IMR-90 (cell line): ENCODE measurements at regions not wholly inside any gene's neighbourhood (a gene's known extent, or its start where the extent isn't known, plus 50 kb on each side); places are given as distances from the start of the nearest gene placed in this dataset.
A peak's percentile ranks its signal among the peaks of the same experiment; 100 is the strongest.

Source experiments
- ATAC-seq: fragments of 200-7000 bp; cut with Tn5 transposase; 2 replicates; pipeline ENCODE4 v1.9.1; 2020; ENCODE audit warnings: low read depth, mild to moderate bottlenecking, moderate library complexity
- BruUV-seq: library from RNA; stranded (reverse); fragments of 400-500 nt; replicated peaks from 2 replicates; lab custom pipeline; 2021; lab: Mats Ljungman, UMichigan
- CTCF ChIA-PET: fragments of 300-600 bp; formaldehyde crosslinking; extraction: SDS; loops from one replicate; lab custom pipeline; 2021; ENCODE audit warnings: antibody characterized with exemption; lab: Yijun Ruan, JAX
- POLR2A ChIA-PET: fragments of 300-600 bp; sonication (Branson Sonifier 250); formaldehyde crosslinking; loops from one replicate; lab custom pipeline; 2022; ENCODE audit warnings: antibody characterized with exemption; ENCODE audit not compliant: unreplicated experiment; lab: Charles Lee
- DNase-seq: peaks from one replicate; pipeline ENCODE4 v3.0.0; 2013
- H2AFZ ChIP-seq: replicated peaks from 2 replicates; pipeline ENCODE3; 2013; ENCODE audit warnings: low read length, mild to moderate bottlenecking; ENCODE audit not compliant: poor library complexity
- H2AK5ac ChIP-seq: 2 replicates; pipeline ENCODE4 v1.6.1; 2013; ENCODE audit warnings: low read depth, low read length, inconsistent platforms
- H2AK9ac ChIP-seq: replicated peaks from 2 replicates; pipeline ENCODE3; 2013; ENCODE audit warnings: mild to moderate bottlenecking, low read depth, low read length, moderate library complexity; ENCODE audit not compliant: poor library complexity
- H2BK120ac ChIP-seq: 2 replicates; pipeline ENCODE4 v1.6.1; 2013; ENCODE audit warnings: low read depth, low read length, inconsistent platforms
- H2BK15ac ChIP-seq: 3 replicates; pipeline ENCODE4 v1.6.1; 2013; ENCODE audit warnings: low read depth, low read length, inconsistent platforms
- H2BK20ac ChIP-seq: 2 replicates; pipeline ENCODE4 v1.6.1; 2013; ENCODE audit warnings: low read depth, mild to moderate bottlenecking, inconsistent platforms, low read length, moderate library complexity
- H2BK5ac ChIP-seq: 2 replicates; pipeline ENCODE4 v1.6.1; 2013; ENCODE audit warnings: mild to moderate bottlenecking, low read depth, low read length, inconsistent platforms; ENCODE audit not compliant: poor library complexity, severe bottlenecking
- H3K14ac ChIP-seq: replicated peaks from 2 replicates; pipeline ENCODE4 v1.6.1; 2013; ENCODE audit warnings: low read depth, low read length, inconsistent platforms
- H3K18ac ChIP-seq: 2 replicates; pipeline ENCODE4 v1.6.1; 2013; ENCODE audit warnings: low read depth, low read length, control low read depth
- H3K23ac ChIP-seq: 2 replicates; pipeline ENCODE4 v1.6.1; 2013; ENCODE audit warnings: low read depth, low read length, inconsistent platforms
- H3K27ac ChIP-seq: 2 replicates; pipeline ENCODE4 v1.5.1; 2013; ENCODE audit warnings: mild to moderate bottlenecking, control low read depth, low read length; ENCODE audit not compliant: insufficient read depth
- H3K27me3 ChIP-seq: 2 replicates; pipeline ENCODE4 v1.6.1; 2013; ENCODE audit warnings: low read length; ENCODE audit not compliant: control insufficient read depth, insufficient read depth
- H3K36me3 ChIP-seq: 2 replicates; pipeline ENCODE4 v1.6.1; 2013; ENCODE audit warnings: low read length, mixed read lengths; ENCODE audit not compliant: control insufficient read depth, insufficient read depth
- H3K4ac ChIP-seq: 2 replicates; pipeline ENCODE4 v1.6.1; 2013; ENCODE audit warnings: low read depth, low read length, inconsistent platforms
- H3K4me1 ChIP-seq: 2 replicates; pipeline ENCODE4 v1.6.1; 2013; ENCODE audit warnings: low read length, mixed read lengths; ENCODE audit not compliant: control insufficient read depth, insufficient read depth
- H3K4me2 ChIP-seq: 2 replicates; pipeline ENCODE4 v1.6.1; 2013; ENCODE audit warnings: low read depth, mild to moderate bottlenecking, control low read depth, low read length, moderate library complexity
- H3K4me3 ChIP-seq: 2 replicates; pipeline ENCODE4 v1.5.1; 2013; ENCODE audit warnings: low read depth, mild to moderate bottlenecking, control low read depth, low read length, moderate library complexity; ENCODE audit not compliant: insufficient read depth
- H3K56ac ChIP-seq: 2 replicates; pipeline ENCODE4 v1.6.1; 2013; ENCODE audit warnings: low read length, inconsistent platforms; ENCODE audit not compliant: insufficient read depth; ENCODE audit errors: extremely low read depth
- H3K79me1 ChIP-seq, 2 experiments: 2 replicates each; pipeline ENCODE4 v1.6.1; 2013; ENCODE audit warnings: low read length in 2 of 2, inconsistent platforms in 1 of 2, low read depth in 1 of 2
- H3K9ac ChIP-seq: 2 replicates; pipeline ENCODE4 v1.6.1; 2013; ENCODE audit warnings: low read depth, low read length, control low read depth
- H3K9me1 ChIP-seq: 2 replicates; pipeline ENCODE4 v1.6.1; 2013; ENCODE audit warnings: low read length, inconsistent platforms; ENCODE audit not compliant: insufficient read depth
- H3K9me3 ChIP-seq: 2 replicates; pipeline ENCODE4 v1.6.1; 2013; ENCODE audit warnings: low read length; ENCODE audit not compliant: control insufficient read depth, insufficient read depth
- H4K20me1 ChIP-seq: 2 replicates; pipeline ENCODE4 v1.6.1; 2013; ENCODE audit warnings: low read length, inconsistent platforms; ENCODE audit not compliant: insufficient read depth
- H4K5ac ChIP-seq: 2 replicates; pipeline ENCODE4 v1.6.1; 2013; ENCODE audit warnings: mild to moderate bottlenecking, low read depth, low read length, control low read depth
- H4K8ac ChIP-seq, 2 experiments: 2 replicates each; pipeline ENCODE4 v1.6.1; 2013; ENCODE audit warnings: low read depth in 2 of 2, low read length in 2 of 2, control low read depth in 1 of 2, inconsistent platforms in 1 of 2
- H4K91ac ChIP-seq: 2 replicates; pipeline ENCODE4 v1.6.1; 2013; ENCODE audit warnings: low read depth, low read length, inconsistent platforms; ENCODE audit not compliant: insufficient read depth
- BHLHE40 ChIP-seq: fragments of 150-350 bp; IDR thresholded peaks from 2 replicates; pipeline ENCODE4 v1.6.1; 2016; ENCODE audit warnings: mild to moderate bottlenecking, low read depth, low read length
- CHD1 ChIP-seq: IDR thresholded peaks from 2 replicates; pipeline ENCODE4 v1.6.1; 2012; ENCODE audit warnings: low read depth, low read length, improper control_type of control experiment
- ELK1 ChIP-seq: fragments of 150-350 bp; IDR thresholded peaks from 2 replicates; pipeline ENCODE4 v1.6.1; 2016; ENCODE audit warnings: low read depth, mild to moderate bottlenecking, low read length, moderate library complexity, borderline replicate concordance
- FOS ChIP-seq: fragments of 150-350 bp; IDR thresholded peaks from 2 replicates; pipeline ENCODE4 v1.6.1; 2016; ENCODE audit warnings: low read depth, low read length
- MAFK ChIP-seq: IDR thresholded peaks from 2 replicates; pipeline ENCODE4 v1.6.1; 2012; ENCODE audit warnings: low read depth, low read length, improper control_type of control experiment
- MXI1 ChIP-seq: IDR thresholded peaks from 2 replicates; pipeline ENCODE4 v1.6.1; 2012; ENCODE audit warnings: low read depth, mild to moderate bottlenecking, low read length, moderate library complexity, borderline replicate concordance
- NFE2L2 ChIP-seq: fragments of 150-350 bp; IDR thresholded peaks from 2 replicates; pipeline ENCODE4 v1.6.1; 2016; ENCODE audit warnings: low read depth, mild to moderate bottlenecking, low read length
- POLR2A ChIP-seq: IDR thresholded peaks from 2 replicates; pipeline ENCODE4 v1.6.1; 2012; ENCODE audit warnings: mild to moderate bottlenecking, low read depth, low read length
- RAD21 ChIP-seq: IDR thresholded peaks from 2 replicates; pipeline ENCODE4 v1.6.1; 2012; ENCODE audit warnings: low read length, improper control_type of control experiment
- RFX5 ChIP-seq: IDR thresholded peaks from 2 replicates; pipeline ENCODE4 v1.8.0; 2012; ENCODE audit warnings: low read depth, mild to moderate bottlenecking, low read length, moderate library complexity
- USF2 ChIP-seq: fragments of 150-350 bp; IDR thresholded peaks from 2 replicates; pipeline ENCODE4 v1.6.1; 2017; ENCODE audit warnings: mild to moderate bottlenecking, antibody characterized with exemption, low read length, low read depth
- WGBS, 2 experiments: methylation state at CpG; one replicate each; pipeline versions ENCODE4 v1.1.5 to v1.1.7; 2013; ENCODE audit warnings: missing lambda C conversion rate in 2 of 2; ENCODE audit not compliant: insufficient read length in 1 of 2; ENCODE audit errors: extremely low coverage in 2 of 2; 5-methylcytosine and 5-hydroxymethylcytosine counted together
- dilution Hi-C: fragments of 300-500 bp; cut with HindIII; formaldehyde crosslinking; loops from one replicate; pipeline ENCODE4 v1.14.3; 2018; ENCODE audit warnings: low sequenced_read_pairs; ENCODE audit not compliant: unreplicated experiment
- in situ Hi-C: fragments of 300-500 bp; cut with MboI; formaldehyde crosslinking; loops from 3 replicates; pipeline ENCODE4 v1.14.3; 2019; ENCODE audit warnings: low sequenced_read_pairs, inconsistent platforms, mixed read lengths
- intact Hi-C: fragments of 100-400 bp; cut with micrococcal nuclease; formaldehyde crosslinking; loops from 2 replicates; pipeline ENCODE4 v1.10.0; 2022

- TF ChIP-seq ELK1, result no peak
Measured at GRCh38 chr2:46825939-46826568, 89.6 kb downstream of the MCFD2 start (continued).

GRCh38 chr2:46825231-46825938, 90.2 kb downstream of the MCFD2 start:
- WGBS, 2 experiments, result 96% methylated on average over 5 of the region's 15 CpGs; no CpG with 5 or more reads in 1 of the 2 experiments
- DNase-seq, result no peak
- TF ChIP-seq RAD21, result no peak
- no peak for TF ChIP-seq FOS
- no peak for TF ChIP-seq MXI1
- no peak for TF ChIP-seq POLR2A
- TF ChIP-seq CHD1, result no peak
- TF ChIP-seq BHLHE40, result no peak
- TF ChIP-seq ELK1, result no peak
- no peak for TF ChIP-seq NFE2L2
- TF ChIP-seq USF2, result no peak
- no peak for TF ChIP-seq RFX5
- TF ChIP-seq MAFK, result no peak

More at GRCh38 chr2:46825231-46825938, 90.2 kb downstream of the MCFD2 start:
- H2BK120ac ChIP-seq, result peak overlapping the region; percentile 89
- peak overlapping the region; percentile 76 for H2AK9ac ChIP-seq
- CTCF ChIA-PET, result interaction anchor here (1.0 kb wide), 1 partner anchor 51 kb away, joined by 3 read pairs; no protein-coding TSS in a partner anchor
- H4K91ac ChIP-seq, result peak overlapping the region; percentile 95
- no peak overlapping the region for H3K4me2 ChIP-seq
- intact Hi-C loops (no loop called here), in situ Hi-C loops (no loop called here), dilution Hi-C loops (no loop called here)
- H2AK5ac ChIP-seq, result peak overlapping the region; percentile 99
- no peak overlapping the region for H3K4me3 ChIP-seq
- 0 out of 2 replicates have a peak overlapping the region, but pooled peaks have one; percentile 70 for H3K23ac ChIP-seq
- POLR2A ChIA-PET, result no interaction called here
- H3K27me3 ChIP-seq, result no peaks in the 10 kb centered on the region
- H3K4ac ChIP-seq, result peak overlapping the region; percentile 95
- no peak for ATAC-seq
- peak overlapping the region; percentile 96; the same call in 1 of the 3 replicates for H2BK15ac ChIP-seq
- no peak overlapping the region for H3K56ac ChIP-seq
- H3K18ac ChIP-seq, result peak overlapping the region; percentile 79
- peak overlapping the region; percentile 65 to 88; a peak in 3 of 4 replicates for H4K8ac ChIP-seq
- H3K4me1 ChIP-seq, result peaks cover 36% of the 10 kb centered on the region
- peak overlapping the region; percentile 95; the same call in 1 of the 2 replicates for H3K14ac ChIP-seq
- H2BK20ac ChIP-seq, result peak overlapping the region; percentile 93
- no peaks in the 10 kb centered on the region for H3K36me3 ChIP-seq
- peaks cover 7% of the 10 kb centered on the region for H3K9me3 ChIP-seq
- no TSS peak for BruUV-seq
- peak overlapping the region; percentile 57 for H3K27ac ChIP-seq
- no peak overlapping the region for H2AFZ ChIP-seq
- H3K79me1 ChIP-seq, result peaks cover 0 to 41% of the 10 kb centered on the region in 2 experiments; a peak in 2 of 4 replicates
- H4K20me1 ChIP-seq, result no peaks in the 10 kb centered on the region
- H2BK5ac ChIP-seq, result peak overlapping the region; percentile 71
- H3K9ac ChIP-seq, result no peak overlapping the region
- peak overlapping the region; percentile 93; the same call in 1 of the 2 replicates for H4K5ac ChIP-seq
- peaks cover 34% of the 10 kb centered on the region for H3K9me1 ChIP-seq
